ENCODE measurements at regions not wholly inside any gene's neighbourhood (a gene's known extent, or its start where the extent isn't known, plus 50 kb on each side); places are given as distances from the start of the nearest gene placed in this dataset.
A peak's percentile ranks its signal among the peaks of the same experiment; 100 is the strongest.

DNA sequence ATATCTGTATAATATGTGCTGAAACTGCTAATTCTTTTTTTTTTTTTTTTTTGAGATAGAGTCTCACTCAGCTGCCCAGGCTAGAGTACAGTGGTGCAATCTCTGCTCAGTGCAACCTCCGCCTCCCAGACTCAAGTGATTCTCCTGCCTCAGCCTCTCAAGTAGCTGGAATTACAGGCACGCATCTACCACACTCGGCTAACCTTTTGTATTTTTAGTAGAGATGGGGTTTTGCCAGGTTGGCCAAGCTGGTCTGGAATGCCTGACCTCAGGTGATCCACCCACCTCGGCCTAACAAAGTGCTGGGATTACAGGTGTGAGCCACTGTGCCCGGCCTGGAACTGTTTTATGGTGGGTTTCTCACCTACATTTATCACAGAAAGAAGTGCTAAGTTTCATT, 307.8 kb upstream of the STT3B start:
- DNase-seq (ENCODE audit: low read depth) = no peak

DNA sequence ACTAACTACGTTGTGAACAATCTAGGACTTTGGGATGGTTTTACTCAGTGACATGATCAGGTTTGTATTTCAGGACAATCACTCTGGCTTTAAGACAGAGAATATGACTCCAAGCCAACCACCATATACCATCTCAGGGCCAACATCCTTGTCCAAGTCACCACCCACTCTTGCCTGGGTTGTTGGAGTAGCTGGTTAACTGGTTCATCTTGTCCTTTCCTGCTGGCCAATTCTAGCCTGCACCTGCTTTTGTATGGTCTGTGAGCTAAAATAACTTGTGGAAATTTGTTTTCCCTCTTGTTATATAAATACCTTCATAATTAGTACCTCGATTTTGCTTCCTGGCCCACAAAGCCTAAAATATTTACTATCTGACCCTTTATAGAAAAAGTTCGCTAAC, 306.8 kb upstream of the STT3B start:
- DNase-seq (ENCODE audit: low read depth) = no peak

DNA sequence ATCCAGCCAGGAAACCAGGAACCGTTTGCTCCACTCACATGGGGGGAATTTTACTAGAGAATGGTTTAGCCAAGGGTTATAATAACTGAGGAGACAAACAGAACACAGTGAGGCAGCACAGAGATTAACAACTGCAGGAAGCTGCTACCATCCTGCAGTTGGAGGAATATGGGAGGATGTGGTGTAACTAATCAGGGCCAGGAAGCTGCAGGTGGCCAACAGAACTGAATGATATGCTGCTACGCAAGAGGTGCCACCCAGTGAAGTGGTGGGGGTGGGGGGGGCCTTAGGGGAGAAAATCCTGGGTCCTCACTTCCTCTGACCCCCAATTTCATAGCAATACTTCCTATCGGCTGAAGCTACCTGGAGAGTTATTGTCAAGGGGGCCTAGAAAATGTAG, 306.4 kb upstream of the STT3B start:
- no peak for DNase-seq (ENCODE audit: low read depth)

DNA sequence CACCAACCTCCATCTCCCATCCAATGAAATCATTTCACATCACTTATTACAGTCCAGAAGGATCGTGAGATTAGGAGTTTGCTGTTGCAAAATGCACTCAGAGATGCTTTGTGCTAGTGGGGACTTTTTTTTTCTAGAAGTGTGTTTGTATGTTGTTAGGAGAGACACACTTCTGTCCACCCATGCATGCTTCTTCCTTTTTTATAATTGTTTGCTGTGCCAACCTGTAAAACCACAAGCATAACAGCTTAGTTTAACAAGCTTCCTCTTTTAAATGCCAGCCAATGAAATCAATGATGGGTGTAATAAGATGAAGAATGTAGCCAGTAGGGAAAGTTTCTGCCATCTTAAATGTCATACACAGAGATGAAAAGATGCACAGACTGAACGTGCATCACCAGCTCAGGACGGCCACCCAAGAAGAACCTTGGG, 305.6 kb upstream of the STT3B start:
- DNase-seq (ENCODE audit: low read depth) = no peak

DNA sequence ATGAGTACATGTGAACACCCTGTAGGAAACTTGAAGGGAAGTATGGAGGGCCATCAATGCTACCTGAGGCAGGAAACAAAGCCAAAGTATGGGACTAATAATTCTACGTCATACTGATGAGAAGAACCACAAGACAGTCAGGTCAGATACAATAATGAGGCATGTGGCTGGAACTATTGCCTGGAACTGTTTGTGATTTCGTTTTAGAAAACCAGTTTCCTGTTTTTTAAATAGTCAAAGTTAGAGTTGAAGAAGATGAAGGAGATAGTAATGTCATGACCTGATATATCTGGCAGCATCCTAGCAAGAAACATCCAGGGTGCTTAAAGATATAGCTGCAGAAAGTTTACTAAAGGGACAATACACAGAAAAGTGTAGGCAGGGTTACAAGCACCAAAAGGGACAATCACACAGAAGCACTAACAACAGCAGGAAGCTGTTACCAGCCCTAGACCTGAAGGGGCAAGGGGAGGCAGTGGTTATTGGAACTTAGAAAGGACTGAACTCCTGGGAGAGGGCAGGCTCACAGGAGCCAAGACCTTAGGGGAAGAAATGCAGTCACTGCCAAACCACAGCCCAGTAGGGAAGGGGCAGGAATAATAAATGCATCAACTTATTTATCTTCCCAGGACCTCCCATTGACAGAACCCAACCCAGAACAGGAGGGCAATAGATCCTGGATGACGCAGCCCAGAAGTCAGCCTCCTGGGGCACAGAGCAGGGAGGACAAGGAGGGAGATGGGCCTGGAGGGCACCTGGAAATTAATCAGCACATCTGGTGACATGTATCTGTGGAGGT, 302.1 kb upstream of the STT3B start:
- DNase-seq (ENCODE audit: low read depth) = no peak

DNA sequence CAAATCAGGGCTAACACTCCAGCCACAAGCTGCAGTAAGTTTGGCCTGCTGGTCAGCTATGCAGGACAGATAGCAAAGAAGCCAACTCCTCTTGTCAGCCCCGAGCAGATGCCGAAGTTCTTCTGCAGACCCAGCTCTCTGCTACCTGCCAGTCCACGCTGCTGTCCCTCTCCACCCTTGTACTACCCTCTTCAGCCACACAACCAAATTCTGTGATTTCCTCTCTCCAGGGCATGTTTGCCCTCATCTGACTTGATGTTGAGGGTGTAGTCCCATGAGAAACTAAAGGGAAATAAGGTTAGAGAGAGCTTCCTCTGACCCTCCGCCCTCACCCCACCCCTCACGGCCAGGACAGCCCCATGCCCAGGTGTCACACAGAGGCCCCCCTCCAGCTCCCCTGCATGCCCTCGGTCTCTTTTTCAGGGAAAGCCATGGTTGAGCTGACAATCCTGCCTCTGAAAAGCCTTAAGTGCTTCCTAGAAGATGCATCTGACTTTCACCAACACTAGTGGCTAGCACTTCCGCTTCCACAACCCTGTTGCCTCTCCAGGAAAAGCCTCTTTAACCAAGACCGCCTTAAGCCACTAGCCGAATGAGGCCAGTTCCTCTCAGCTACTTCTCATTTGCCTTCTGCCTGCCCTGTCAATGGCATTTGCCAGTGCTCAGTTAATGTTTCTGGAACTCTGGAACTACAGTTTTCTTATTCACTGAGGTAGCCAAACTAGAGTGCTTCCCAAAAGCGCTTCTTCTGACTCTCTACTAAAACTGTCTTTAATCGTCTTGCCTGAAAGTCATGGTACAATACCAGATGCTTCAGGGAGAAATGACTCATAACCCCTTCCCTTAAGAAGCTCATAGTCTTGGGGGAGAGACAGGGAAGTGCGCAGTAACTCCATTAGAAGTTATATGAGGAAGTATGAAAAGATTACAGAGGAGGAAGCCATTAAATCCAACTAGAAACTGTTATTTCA, 300.4 kb upstream of the STT3B start:
- DNase-seq (ENCODE audit: low read depth) = no peak

DNA sequence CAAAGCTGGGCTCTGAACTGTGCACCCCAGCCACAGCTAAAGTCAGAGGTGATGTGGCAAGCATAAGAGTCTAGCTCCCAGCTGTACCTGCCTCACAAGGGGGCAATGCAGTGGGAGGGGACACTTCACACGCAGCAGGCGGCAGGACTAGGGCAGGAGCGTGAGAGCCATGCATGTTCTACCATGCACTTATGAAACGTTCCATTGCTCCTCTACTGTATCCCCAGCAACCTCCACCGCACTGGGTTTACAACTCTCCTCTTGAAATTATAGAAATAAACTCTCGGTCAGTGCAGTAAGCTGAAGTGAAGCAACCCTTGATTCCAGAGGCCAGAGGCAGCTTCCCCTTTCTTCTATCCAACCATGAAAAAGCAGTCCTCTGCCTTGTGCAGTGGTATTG, 298.6 kb upstream of the STT3B start:
- DNase-seq (ENCODE audit: low read depth) = no peak

DNA sequence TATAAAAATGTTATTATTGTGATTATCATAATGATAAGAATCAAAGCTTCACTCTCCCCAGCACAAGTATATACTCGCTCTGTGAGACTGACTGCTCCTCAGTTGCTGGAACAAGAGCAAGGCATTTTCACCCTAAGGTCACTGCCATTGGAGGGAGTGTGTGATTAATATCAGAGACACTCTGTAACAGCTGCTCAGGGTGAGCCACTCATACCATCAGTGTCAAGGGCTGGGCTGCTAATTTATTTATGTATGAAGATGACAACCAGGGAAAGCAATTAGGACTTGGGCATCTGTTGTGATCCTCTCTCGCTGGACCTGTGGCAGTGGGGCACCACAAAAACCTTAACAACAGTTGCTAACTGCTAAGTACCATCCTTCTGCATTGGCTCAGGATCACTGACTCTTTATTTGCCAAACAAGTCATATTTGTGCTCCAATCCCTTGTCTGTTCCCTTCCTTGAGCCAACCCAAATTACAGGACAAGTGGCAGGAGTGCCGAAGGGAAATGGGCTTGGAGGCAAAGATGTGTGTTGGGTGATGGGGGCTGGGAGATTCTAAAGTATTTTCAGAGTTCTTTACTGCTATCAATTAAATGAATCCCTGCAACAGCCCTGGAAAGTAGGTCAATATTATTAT, 297.5 kb upstream of the STT3B start:
- DNase-seq (ENCODE audit: low read depth) = peak; percentile 19

DNA sequence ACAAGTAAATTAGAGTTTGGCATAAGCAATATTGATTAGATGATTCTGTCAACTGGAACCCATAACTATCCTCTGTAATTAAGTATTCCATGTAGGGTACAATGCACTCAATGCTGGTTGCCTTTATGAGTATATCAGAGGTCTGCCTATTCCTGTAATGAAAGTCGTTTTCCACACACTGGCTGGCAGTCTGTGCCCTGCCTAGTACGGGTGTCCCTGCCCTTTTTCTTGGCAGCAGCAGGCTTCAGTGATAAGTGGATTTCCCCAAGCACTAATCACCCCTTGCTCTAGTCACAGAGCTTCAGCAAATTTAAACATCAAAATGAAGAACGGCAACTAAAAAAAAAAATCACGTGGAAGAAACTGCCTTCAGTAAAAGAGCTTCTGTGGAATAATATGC, 294.8 kb upstream of the STT3B start:
- no peak for DNase-seq (ENCODE audit: low read depth)

DNA sequence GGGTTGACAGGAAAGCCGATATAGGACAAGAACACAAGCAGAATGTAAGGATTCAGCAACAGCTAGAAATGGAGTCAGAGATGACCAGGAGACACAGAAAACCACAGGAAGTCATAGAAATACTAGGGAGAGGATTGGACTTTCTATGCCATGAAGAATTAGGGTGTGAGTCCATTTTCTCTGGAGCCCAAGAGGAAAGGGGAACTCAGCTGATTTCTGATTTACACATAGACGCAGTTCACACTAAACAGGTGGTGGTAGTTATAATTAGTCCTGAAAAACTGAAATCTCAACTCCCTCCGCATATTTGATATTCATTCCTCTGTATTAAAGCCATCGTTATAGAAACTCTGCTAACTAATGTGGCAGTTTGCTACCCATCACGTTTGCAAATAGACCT, 292.7 kb upstream of the STT3B start:
- no peak for DNase-seq (ENCODE audit: low read depth)

DNA sequence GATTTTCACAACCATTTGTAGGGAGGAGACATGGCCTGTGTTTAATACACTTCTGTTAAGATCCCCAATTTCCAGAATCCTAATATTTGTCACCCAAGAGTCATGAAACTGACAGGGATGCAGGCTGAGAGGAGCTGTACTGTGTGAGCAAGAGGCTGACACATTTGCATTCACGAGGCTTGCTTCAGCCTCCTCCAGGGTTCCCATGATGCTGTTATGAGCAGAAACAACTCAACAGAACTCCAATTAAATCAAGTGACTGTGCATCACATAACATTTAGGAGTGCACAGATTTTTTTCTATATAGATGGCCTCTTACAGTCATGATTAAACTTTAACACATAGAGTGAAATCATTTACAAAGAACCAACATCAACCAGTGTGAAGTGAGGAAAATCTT, 292.3 kb upstream of the STT3B start:
- DNase-seq (ENCODE audit: low read depth) = no peak

DNA sequence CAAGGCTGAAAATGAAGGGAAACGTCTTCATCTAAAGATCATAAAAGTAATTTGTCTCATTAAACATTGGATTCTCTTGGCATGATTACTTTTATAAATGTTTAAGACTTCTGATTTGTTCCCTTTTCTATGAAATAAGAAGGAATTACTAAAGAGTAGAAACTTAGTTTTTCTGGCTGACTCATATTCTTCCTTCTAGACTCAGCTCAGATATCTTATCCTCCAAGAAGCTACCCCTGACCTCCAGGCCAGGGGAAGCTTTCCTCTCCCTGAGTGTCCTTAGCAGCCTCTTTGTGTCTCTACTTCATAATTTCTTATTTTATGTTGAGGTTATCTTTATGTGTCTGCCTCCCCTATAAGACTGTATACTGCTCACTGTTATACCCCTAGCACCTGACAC, 291.9 kb upstream of the STT3B start:
- no peak for DNase-seq (ENCODE audit: low read depth)

DNA sequence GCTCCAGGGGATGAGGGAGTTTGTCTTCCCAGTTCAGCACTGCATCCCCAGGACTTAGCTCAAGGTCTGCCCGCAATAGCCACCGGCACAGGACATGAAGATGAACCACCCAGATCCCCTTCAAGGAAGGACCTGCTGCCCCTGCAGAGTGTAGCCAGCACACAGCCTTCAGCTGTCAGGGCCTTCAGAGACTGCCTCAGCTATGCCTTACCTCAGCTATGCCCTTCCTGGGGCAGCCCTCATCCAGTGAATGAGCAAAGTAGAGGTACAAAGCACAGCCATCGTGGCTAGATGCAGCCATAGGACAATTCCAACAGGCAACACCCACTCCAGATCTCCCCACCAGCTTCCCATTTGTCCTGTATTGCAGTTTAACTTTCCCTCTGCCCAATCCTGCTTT, 291.2 kb upstream of the STT3B start:
- no peak for DNase-seq (ENCODE audit: low read depth)

DNA sequence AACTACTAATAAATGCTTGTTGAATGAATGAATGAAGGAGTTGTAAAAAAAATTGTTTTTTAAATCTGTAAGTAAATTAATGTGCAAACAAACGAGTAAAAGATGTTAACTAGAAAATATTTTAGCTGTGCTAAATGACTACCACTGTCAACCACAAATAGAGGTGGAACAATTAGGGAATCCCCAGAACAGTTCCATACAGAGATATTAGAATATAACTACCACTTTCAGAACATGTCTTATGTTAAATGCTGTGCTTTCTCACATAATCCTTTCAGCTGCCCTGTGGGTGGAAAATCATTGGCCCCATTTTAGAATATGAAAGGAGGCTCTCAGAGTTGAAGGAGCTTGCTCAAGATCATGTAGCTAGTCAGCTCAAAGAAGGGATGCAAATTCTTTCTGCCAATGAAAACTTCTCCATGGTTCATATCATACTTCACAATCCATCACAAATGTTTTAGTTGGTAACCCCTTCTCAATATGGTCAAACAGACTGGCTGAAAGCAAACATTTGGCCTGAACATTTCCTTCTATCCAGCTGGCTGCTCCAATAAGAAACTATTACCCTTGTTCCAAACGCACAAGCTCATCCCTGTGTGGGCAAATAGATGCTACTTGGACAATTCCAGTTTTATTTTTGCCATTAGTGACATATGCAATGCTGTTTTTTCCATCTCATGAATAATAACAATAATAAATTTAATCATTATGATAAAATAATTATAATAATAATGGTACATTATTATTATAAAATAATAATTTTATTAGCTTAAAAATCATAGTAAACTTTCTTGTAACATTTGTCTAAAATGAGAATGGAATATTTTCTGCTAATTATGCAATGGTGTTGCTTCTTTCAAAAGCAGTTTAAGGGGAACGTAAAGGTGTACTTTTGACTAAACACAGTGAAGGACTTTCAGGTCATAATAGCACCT, 290.4 kb upstream of the STT3B start:
- DNase-seq (ENCODE audit: low read depth) = no peak

DNA sequence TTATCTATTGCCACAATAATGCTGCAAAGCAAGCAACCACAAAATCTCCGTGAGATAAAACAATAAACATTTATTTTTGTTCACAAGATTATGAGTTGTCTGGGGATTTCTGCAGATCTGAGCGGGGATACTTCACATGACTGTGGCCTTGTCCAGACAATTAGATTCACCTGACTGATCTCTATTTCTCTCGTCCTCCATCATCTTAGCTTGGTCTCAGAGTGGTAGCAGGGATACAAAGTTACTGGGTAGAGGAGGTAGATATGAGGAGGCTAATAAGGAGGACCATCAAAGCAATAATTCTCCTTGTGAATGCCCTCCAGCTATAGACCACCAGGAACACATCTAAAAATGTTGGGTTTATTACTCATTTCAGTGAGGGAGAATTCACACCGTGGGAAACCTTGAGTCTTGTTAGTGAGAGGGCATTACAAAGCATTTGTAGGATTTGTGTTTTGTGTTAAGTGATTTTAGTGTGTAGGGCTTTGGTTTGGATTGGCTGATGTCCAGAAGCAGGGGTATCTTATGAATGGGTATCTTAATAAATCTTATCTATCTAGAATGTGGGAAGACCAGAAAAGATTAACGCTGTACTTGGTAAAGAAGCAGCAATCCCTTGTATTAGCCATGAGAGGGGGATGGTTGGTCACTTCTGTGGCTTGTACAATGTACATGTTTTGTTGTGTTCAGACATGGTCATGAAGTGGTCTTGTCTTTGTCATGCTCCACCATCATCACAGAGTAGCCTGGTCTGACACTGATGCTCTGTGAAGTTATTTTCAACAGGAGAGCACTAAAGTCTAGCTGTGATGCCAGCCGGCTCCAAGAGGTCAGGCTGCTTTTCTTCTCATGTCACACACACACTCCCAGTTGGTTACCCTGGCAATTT, 287.6 kb upstream of the STT3B start:
- no peak for DNase-seq (ENCODE audit: low read depth)

DNA sequence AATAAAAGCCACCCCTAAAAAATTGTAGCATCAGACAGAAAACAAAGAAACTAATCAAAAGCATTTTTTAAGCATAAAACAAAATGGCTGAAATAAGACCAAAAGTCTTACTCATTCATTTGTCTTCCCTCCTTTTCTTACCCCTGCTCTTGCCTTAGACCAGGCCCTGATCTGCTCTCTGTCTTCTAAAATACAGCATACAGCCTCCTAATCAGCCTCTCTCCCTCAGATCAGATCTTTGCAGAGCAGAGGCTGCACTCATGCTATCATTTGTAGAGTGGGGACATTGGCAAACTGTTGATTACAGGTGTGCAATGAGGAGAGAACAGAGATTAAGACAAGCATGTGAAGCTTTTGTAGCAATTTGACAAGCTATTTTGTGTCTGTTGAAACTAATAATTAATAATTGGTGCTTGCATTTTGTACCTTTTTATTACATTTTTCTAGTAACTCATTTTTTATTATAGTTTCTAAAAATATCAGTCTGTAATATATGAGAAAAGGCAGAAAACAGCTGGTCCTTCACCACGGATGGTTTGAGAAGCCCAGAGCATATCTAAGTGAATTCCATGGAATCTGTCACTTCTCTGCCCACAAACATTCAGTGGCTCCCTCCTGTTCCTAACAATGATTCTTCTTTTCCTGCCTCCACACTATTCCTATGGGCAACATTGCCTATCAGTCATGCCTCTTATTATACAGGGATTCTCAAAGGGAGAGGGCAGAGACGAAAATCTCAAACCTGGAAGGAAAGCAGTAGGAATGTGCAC, 286.2 kb upstream of the STT3B start:
- no peak for DNase-seq (ENCODE audit: low read depth)

DNA sequence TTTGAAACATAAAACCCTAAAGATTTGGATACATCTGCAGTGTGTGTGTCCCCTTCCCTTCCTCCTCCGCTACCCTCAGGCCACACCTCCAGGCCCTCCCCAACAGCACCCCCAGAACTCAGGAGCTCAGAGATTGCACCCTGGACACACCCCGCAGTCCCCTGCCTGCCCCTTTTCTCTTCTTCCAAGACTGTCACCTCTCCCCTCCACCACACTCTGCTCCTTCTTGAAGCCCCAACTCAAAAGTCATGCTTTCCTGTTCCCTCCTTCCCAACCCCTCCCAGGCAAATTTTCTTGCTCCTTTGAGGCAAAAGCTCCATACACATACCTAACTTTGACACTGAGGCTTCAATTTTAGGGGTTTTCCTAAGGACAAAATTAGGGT, 285.7 kb upstream of the STT3B start:
- DNase-seq (ENCODE audit: low read depth) = no peak

DNA sequence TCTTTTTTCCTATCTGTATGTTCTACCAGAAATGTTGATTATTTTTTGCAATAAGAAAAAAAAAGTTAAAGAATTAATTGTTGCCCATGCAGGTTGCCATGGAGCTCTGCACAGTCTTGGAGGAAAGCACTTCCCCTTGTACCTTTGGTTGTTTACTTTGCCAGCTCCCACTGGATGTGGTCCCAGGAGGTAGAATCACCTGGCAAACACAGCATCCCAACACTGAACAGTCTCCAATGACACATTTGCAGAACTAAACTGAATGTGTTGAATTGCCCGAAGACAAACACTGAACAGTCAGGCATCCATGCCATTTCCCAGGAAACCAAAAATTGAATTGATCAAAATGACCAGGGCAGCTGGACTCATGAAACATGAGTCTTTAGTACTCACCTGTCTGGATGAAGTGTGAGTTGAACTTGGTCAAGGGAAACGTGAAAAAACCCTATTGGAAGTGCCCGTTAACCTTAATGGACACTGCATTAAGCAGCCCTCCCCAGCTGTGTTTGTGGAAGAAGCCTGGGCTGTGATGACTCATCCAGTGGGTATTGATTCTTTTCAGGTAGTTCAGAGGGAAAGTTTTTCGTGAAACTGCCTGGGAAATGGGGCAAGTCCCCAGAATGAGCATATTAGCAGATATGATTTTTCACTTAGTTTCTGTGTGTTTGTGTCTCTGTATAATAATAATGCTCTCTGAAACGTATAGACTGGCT, 284.7 kb upstream of the STT3B start:
- DNase-seq (ENCODE audit: low read depth) = no peak

DNA sequence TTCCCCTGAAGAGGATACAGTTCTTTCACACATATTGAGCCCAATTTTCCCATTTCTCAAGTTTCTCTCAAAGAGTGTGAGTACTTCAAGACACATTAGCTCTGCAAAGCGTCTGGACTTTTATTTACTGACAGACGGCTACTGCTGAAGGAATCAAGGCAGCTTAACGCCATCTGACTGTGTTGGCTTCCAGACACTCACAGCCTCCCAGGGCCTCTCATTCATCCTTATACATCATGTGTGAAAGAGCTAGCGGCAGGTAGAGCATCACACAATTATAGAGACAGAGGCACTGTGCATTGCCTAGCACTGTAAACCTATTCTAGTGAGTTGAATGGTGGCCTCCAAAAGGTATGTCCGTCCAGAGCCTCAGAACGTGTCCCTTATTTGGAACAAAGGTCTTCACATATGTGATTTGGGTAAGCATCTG, 284.1 kb upstream of the STT3B start:
- no peak for DNase-seq (ENCODE audit: low read depth)

Measured in EH (cell line).